Suprapubic skin (tissue), 2 donors: ENCODE measurements at regions not wholly inside any gene's neighbourhood (a gene's known extent, or its start where the extent isn't known, plus 50 kb on each side); places are given as distances from the start of the nearest gene placed in this dataset.

Experiments
- EP300 ChIP-seq: sonication (generic); formaldehyde crosslinking; IDR thresholded peaks from one replicate; pipeline ENCODE4 v1.6.1; 2017; ENCODE audit warnings: antibody characterized with exemption
- POLR2A ChIP-seq, 2 donors: fragments of 450-650 bp; IDR thresholded peaks; one replicate each; pipeline ENCODE4 v1.6.1; 2017; ENCODE audit warnings: antibody characterized with exemption in 2 of 2, mild to moderate bottlenecking in 2 of 2, moderate library complexity in 2 of 2

DNA sequence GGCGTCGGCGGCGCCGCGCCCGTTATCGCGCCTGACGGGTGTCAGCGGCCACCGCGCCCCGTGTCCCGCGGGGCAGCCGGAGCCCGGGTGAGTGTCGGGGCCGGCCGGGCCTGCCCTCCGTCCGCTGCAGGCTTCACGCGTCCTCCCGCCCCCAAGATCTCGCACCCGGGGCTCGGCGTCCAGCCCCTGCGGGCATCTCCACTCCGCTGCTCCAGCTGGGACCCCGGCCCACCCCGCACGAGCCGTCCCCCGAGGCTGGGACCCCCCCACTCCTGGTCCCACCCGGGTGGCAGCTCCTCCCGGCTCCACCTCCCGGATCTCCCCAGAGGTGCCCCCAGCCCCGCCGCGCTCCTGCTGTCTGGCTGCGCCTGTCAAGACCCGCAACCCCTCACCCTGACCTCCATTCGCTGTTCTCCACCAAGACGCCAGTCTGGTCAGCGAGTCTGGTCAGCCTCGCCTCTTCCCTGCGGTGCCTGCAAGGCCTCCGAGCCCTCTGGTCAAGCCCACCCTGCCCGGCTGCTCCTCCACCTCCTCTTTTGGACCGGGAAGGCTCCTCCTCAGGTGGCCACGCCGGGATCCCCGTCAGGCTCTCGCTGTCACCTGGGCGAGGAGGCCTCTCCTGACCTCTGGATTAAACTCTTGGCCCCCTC, 66.0 kb upstream of the NKX1-1 start:
- TF ChIP-seq POLR2A (IDR thresholded peaks at IDR 0.05) (no peak), EP300 (no peak)
